Hypothalamus (tissue), 51 donors: ENCODE measurements at regions not wholly inside any gene's neighbourhood (a gene's known extent, or its start where the extent isn't known, plus 50 kb on each side); places are given as distances from the start of the nearest gene placed in this dataset.

ENCODE experiments used
- DNase-seq, 51 donors: peaks; one replicate each; lab custom pipeline; 2025; lab: John Stamatoyannopoulos, UW

- DNase-seq, result no peak
Measured at GRCh38 chr3:44042772-44043171, 198.9 kb upstream of the TOPAZ1 start.

- DNase-seq, result peak in 1 of 51 donors; percentile 5
Measured at GRCh38 chr3:44045476-44046275, 196.0 kb upstream of the TOPAZ1 start.

GRCh38 chr3:44047796-44048195, 193.9 kb upstream of the TOPAZ1 start:
- no peak for DNase-seq

- DNase-seq, result no peak
Measured at GRCh38 chr3:44048196-44048924, 193.3 kb upstream of the TOPAZ1 start.

- DNase-seq, result no peak
Measured at GRCh38 chr3:44048949-44049348, 192.7 kb upstream of the TOPAZ1 start.

GRCh38 chr3:44050101-44050500, 191.6 kb upstream of the TOPAZ1 start:
- DNase-seq, result peak in 24 of 51 donors; percentile 17 to 69 (median 34)

GRCh38 chr3:44050867-44051266, 190.8 kb upstream of the TOPAZ1 start:
- no peak for DNase-seq

GRCh38 chr3:44055951-44056350, 185.7 kb upstream of the TOPAZ1 start:
- DNase-seq, result no peak

- peak in 1 of 51 donors; percentile 19 for DNase-seq
Measured at GRCh38 chr3:44056446-44057240, 185.0 kb upstream of the TOPAZ1 start.

- peak in 6 of 51 donors; percentile 7 to 85 (median 58) for DNase-seq
Measured at GRCh38 chr3:44058022-44058867, 183.4 kb upstream of the TOPAZ1 start.

GRCh38 chr3:44058868-44059203, 182.8 kb upstream of the TOPAZ1 start:
- no peak for DNase-seq

GRCh38 chr3:44060164-44060563, 181.5 kb upstream of the TOPAZ1 start:
- DNase-seq, result no peak

- DNase-seq, result no peak
Measured at GRCh38 chr3:44061268-44061667, 180.4 kb upstream of the TOPAZ1 start.

GRCh38 chr3:44061961-44062360, 179.7 kb upstream of the TOPAZ1 start:
- no peak for DNase-seq

GRCh38 chr3:44065311-44066094, 176.2 kb upstream of the TOPAZ1 start:
- peak in 6 of 51 donors; percentile 3 to 38 (median 10) for DNase-seq

- DNase-seq, result no peak
Measured at GRCh38 chr3:44066806-44067205, 174.9 kb upstream of the TOPAZ1 start.

- DNase-seq, result no peak
Measured at GRCh38 chr3:44067431-44067830, 174.3 kb upstream of the TOPAZ1 start.

GRCh38 chr3:44068753-44069152, 172.9 kb upstream of the TOPAZ1 start:
- DNase-seq, result no peak

- DNase-seq, result no peak
Measured at GRCh38 chr3:44069276-44069675, 172.4 kb upstream of the TOPAZ1 start.
